HG03442 (cell line): ENCODE measurements at regions not wholly inside any gene's neighbourhood (a gene's known extent, or its start where the extent isn't known, plus 50 kb on each side); places are given as distances from the start of the nearest gene placed in this dataset.

Experiments
- ATAC-seq: cut with Tn5 transposase; IDR thresholded peaks from one replicate; pipeline ENCODE4 v1.9.1; 2021; ENCODE audit warnings: mild to moderate bottlenecking, moderate library complexity; ENCODE audit not compliant: unreplicated experiment

DNA sequence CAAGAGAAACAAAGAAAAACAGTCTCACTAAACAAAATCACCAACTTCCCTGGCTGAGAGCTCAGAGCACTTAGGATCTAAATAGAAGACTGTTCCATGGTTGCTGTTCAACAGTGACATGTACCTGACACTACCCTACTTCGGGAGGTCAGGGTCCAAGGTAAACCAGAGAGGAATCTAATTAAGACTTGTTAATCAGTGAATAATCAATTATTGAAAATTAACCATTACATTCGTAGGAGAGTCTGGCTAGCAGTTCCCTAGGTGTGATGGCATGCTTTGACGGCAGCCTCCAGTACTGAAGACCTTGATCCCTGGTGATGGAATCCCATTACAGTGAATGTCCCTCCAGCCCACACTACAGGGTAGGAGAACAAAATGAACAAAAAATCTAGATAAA, 154.0 kb upstream of the AFDN start:
- ATAC-seq = no peak

DNA sequence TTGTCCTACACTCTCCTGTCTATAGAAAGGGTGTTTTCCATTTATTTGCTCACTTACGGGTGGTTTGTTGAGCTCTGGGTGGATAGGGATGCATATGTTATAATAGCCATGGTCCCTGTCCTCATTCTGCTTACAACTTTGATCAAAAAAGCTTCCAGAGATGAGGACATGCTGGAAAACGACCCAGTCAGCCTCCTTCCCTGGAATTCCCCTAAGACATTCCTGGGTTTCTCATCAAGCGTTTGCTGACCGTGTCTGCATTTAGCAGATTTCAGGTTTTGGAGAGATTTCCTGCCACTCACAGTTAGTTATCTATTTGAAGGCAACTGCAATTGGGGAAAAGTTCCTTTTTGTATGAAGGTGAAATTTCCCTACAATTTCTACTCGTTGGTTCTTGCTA, 152.8 kb upstream of the AFDN start:
- ATAC-seq = no peak

DNA sequence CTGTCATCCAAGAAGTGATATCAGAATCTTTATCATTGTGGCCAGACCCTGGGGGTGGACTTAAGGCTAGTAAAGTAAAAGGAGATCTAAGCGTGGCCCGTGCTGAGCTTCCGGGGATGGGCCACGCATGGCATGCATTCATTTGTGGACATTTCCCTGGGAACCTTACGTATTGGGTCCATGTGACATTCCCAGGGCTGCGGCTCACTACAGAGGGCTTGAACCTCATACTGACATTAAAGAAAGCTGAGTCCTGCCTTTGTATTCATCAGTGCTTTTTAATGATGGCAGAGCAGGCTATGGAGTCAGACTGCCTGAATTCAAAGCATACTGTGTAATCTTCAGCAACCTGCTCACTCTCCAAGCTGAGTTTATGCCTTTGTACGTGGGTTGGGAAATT, 152.2 kb upstream of the AFDN start:
- no peak for ATAC-seq

DNA sequence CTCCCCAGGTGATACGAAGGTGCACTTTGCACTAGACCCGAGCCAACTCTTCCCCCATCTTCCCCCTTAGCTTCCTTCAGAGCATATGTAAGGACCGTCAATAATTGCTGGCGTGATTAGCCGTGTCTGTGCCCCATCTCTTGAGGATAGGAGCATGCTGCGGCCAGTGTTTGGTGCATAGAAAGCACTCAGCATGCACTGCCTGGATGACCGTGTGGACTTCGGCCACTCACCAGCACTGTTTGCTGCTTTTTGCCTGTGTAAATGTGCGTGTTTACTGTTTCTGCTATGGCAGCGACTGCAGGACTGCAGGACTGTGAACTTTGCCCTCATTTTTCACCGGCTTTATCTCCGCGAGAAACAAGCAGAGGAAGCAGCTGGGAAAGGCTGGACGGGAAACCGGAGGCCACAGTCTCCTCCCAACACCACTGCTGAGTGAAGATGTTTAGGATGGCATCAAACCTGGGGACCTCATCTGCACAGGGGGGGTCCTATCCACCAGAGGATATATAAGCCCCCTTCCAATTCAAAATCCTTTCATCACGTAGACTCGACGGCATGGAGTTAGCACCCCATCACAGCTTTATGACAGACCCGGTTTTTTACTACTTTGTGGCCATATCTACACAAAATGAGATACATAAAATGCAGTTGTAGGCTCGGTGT, 150.6 kb upstream of the AFDN start:
- ATAC-seq = no peak

DNA sequence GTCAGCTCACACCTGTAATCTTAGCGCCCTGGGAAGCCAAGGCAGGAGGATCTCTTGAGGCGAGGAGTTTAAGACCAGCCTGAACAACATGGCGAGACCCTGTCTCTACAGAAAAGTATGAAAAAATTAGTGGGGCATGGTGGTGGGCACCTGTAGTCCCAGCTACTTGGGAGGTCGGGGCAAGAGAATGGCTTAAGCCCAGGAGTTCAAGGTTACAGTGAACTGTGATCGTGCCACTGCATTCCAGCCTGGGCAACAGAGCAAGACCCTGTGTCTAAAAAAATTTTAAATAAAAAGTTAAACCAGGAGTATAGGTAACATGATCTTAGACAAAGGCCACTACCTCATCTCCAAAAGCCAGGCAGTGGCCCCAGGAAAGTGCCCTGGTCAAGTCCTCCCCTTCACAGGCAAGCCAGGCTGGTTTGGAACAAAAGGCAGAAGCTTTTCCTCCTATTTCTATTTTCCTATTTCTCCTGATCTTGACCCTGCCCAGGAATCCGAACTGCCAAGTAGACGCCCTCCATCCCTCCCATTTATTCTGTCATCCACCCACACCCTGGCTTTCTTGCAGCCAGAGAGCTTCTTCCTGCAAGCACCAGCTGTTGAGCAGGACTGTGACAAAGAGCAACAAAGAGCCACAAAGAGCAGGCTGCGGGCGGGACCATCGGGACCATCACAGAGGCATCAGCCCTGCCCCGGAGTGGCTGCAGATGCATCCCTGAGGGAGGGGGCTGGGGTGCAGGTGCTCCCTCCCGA, 149.9 kb upstream of the AFDN start:
- ATAC-seq = no peak

DNA sequence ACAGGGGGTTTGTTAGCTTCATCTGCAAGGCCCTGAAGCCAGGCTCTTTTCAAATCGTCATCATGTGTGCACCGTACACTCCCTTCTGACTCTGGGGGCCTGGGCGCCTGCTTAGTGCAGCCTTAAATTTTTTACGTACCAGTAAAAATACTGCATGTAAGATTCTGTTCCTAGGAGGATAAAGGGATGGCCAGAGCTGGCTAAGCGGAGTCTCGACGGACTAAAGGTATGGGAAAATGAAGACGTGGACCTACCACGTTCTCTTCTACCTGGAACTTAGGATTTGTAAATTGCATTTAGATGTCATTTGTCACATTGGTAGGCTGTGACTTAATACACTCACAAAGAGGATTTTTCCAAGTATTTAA, 149.3 kb upstream of the AFDN start:
- no peak for ATAC-seq

DNA sequence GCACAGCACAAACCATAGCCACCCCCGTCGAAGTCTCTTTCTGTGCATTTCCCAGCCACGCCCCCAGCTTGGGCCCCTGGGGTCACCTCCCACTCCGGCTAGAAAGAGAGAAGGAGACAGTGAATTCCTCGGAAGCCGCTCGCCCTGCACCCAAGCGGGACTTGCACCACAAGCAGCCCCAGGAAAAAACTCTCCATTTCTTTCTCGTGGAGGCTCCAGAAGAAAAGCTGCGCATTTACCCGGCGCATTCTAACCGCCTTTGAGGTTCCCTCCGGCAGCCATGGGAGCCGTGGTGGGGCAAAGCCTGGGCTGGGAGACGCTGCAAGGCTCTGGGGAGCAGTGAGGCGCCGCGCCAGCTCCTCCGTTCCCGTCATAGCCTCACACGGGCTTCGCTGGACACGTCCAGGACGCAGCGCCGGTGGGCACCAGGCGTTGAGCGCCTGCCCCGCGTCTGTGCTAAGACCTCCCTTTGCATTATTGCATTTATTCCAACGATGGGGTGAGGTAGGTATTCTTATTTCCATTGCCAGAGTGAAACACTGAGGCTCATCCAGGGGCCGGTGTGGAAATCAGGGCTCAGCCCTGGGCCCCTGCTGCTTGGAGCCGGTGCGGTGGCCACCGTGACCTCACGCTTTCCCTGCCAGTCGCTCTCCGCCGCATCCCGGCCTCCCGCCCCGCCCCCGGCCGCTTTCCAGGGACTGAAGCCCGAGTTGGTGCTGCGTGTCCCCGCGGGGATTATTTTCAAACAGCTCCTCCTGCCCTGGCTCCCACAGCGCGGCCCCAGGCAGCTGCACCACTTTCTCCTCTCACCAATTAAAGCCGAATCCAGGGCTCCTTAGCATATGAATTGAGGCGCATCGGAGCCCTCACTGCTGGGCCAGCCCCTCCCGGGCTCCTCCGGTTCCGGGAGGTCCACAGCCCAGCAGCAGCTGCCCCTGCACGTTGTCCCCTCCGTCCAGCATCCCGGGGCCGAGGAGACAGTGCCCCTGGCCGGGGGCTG, 148.3 kb upstream of the AFDN start:
- no peak for ATAC-seq

DNA sequence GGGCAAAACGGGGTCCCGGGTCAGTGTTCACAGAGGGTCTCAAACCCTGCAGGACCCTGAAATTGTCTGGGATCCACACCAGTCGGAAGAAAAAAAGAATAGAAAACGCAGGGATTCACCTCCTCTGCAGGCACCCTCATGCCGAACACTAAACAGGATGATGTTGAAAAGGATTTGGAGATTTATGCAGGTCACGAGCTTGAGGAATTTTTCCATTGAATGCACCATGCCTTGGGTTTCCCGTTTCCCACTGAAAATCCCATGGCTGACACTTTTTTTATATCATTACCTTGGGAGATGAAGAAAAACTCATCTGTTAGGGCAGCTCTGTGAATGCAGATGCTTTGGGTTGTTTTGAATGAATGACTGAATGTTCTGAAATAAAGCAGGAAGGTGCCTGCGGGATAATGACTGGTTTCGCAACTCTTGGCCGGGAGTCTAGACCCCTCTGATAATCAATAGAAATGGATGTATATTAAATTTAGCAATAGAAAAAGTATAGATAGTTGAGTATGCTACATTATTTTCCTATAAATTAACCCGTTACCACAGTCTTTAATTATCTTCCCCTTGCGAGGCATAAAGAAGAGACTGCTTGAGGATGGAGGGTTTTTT, 147.5 kb upstream of the AFDN start:
- no peak for ATAC-seq

DNA sequence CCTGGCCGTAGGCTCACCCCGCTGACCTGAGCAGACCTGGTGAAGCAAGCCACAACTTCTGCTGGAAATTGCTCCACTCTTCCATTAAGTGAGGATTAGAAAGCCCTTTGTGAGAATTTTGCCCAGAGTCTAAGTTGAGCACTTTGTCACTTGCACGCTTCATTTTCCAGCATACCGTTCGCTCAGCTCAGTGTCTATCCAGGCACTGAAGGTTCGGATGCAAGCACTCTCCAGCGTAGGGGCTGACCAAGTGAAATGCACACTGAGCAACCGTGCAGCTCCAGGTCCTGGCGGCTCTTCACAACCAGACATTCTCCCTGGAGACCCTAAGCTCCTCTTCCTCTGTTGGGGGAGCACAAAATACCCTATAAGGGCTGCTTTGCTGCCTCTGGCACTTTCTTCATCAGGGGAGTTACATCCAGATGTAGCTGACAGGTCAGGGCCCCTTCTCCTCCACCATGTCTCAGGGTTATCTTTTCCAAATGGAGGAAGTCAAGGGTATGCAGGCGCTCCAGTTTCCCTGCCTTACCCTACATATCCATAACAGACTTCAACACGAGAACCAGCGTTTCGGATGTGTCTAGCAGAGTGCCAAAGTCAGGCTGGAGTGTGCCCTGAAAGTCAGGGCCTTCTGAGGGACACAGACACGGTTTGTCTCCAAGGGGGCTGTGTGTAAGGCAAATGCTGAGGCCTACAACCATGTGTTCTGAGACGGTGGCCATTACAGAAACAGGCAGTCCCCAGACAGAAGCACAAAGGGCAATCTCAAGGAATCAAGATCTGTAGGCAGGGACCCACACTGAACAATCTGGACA, 146.7 kb upstream of the AFDN start:
- ATAC-seq = no peak

DNA sequence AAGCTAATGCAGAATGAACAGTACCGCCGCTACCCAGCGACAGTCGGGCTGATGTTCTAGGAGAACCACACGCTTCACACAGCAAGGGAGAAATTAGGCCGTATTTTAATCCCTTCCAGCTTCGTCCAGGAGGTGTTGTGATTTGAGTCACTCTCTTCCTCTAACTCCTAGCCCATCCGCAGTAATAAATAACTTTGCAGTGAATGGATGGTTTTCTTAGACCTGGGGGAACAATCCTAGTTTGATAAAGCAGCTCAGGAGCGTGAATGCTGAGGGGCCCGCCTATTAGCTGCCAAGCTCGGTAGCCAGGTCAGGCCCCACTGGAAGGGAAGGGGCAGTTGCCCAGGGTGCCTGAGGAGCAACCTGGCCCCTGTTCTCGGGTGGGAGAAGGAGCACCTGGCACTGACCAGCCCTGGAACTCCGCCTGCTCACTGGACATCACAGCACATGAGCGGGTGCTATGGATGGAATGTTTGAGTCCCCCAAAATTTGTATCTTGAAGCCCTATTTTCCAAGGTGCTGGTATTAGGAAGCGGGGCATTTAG, 146.0 kb upstream of the AFDN start:
- no peak for ATAC-seq

DNA sequence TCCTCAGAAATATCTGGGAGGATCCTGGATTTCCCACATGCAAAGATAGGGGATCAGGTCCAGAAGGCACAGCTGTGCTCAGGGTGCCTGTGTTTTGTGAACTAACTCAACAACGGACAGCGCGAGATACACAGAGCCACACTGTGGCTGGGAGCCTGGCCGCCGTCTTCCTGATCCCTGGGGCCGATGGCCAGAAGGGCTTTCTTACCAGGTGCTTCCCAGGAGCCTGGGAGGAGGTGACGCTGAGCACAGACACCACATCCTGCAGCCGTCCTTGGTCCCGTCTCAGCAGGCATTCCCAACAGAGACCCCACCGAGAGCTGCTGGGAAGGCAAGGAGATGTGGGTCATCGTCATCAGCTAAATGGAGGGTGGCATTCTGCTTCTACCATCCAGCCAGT, 144.6 kb upstream of the AFDN start:
- ATAC-seq = no peak

DNA sequence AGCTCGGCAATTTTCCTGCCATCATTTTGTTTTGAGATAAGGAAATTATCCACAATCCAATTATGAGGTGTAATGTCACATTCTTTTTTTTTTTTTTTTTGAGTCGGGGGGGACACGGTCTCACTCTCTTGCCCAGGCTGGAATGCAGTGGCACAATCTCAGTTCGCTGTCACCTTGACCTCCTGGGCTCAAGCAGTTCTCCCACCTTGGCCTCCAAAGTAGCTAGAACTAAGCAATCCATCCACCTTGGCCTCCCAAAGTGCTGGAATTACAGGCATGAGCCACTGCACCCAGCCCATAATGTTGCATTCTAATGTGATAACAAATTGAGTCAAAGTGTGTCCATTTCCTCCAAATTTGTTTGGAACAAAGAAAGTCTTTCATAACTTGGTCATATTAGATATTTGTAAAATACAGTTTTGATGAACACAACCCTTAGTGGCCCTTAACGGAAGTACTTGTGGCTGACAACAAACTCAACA, 144.1 kb upstream of the AFDN start:
- no peak for ATAC-seq

DNA sequence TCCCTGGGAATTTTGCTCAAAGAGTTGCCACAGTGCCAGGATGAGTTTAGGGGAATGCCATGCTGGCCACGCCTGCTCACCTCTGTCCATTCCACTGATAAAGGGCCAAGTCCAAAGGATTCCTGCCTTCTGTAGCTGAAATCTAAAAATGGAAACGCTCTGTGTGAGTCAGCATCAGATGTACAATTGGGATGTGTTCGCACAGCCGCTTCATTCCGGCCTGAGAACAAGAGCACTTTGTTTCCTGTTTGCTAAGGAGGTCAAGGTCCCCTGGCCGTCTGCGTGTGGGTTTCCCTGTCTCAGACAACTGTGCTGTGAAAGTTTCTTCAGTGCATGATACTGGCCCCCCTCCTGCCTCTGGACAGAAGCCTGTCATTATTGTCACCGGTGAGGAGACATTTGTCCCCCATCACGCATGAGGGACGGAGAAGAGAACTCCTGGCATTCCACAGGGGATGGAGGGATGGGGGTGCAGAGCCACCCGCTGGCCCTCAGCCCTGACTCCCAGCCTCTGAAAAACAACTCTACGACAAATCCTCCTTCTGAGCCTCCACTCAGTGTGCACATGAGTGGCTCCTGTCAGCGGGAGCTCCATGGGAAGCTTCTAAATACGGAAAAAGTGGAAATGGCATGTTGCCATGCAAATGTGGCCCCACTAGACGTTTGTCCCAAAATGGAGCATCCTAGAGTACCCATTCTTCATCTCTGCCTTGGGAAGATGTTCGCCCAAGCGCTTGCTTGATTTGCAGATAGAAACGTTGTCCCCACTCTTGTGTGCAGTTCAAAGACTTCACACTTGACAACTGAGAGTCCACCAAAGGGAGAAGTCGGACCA, 143.5 kb upstream of the AFDN start:
- no peak for ATAC-seq

DNA sequence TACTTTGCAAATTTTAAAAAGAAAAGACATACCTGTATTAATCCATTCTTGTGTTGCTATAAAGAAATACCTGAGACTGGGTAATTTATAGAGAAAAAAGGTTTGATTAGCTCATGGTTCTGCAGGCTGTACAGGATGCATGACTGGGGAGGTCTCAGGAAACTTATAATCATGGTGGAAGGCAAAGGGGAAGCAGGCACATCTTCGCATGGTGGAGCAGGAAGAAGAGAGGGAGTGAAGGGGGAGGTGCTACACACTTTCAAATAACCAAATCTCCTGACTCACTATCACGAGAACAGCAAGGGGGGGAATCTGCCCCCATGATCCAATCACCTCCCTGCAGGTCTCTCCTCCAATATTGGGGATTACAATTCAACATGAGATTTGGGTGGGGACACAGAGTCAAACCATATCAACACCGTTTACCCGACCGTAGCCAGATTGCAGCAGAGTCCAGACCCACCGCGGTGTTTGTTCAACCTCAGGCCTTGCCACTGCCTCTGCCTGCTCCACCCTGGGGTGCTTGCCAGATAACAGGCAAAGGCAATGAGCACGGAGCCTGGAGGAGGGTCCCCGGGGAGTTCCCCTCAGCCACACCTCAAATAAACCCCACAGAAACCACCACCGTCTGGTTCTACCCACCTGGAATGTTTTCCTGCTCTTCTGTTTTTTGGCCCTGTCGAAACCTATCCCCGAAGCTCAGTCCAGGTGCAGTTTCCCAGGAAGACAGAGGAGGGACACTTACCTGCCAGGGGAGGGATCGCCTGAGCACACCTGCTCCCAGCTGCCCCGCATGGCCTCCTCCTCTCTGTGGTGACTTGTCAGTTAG, 142.2 kb upstream of the AFDN start:
- no peak for ATAC-seq

DNA sequence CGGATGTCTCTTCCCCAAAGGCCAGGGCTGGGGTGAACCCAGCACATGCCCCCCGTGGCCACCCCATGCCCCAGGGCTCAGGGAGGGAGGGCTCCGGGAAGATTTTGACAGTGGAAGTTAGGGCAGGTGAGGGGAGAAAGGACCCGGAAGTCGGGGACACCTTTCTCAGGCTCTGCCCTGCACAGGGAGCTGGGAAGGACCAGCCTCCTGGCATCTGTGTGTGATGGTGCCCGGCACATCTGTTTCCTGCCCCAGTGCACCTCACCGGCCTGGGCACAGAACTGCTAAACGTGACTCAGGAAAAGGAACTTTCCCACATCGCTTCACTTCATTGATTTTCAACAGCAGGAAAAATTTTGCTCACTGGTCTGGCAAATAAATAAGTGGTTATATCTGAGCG, 141.1 kb upstream of the AFDN start:
- no peak for ATAC-seq

DNA sequence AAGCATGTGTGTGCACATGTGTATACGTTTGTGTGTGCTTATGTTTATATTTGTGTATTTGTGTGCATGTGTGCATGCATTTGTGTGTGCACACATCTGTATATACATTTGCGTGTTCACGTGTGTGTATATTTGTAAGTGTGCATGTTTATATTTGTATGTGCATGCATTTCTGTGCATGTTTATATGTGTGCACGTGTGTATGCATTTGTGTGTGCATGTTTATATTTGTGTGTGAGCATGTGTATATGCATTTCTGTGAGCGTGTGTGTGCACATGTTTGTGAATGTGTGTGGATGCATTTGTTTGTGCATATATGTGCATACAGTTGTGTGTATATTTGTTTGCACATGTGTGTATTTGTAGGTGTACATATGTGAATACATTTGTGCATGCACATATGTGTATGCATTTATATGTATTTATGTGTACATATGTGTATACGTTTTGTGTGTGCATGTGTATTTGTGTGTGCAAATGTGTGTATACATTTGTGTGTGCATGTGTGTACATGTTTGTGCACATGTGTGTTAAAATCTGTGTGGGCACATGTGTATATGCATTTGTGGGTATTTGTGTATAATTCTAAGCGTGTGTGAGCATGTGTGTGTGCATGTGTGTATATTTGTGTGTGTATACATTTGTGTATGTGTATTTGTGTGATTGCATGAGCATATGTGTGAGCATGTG, 140.4 kb upstream of the AFDN start:
- ATAC-seq = no peak

DNA sequence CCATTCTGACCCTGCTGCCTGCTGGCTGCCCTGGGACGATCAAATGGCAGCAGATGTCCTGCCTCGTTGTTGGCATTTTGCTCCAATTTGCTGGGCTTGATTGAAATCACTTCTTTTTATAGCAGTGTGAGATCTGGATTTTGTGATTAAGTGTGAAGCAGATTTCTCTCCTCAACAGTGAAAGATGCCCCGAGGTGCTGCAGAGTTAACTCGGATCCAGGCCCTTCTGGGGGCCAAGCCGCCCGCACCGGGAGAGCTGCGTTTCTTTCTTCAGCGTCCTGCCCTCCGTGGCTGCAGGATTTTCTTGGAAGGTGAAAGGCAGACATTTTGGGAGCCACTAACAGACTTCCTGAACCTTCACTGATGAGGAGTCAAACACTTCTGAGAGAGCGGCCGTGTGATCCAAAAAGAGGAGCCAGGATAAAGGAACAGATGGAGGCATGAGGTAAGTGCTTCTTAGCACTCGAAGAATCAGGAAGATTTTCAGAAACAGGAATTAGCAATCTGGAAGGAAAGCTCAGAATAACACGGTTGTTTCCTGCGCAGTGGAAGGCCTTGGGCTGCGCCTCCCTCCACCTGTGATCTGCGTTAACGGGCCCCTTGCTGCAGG, 139.5 kb upstream of the AFDN start:
- ATAC-seq = no peak
